ENCODE measurements at regions not wholly inside any gene's neighbourhood (a gene's known extent, or its start where the extent isn't known, plus 50 kb on each side); places are given as distances from the start of the nearest gene placed in this dataset.

DNA sequence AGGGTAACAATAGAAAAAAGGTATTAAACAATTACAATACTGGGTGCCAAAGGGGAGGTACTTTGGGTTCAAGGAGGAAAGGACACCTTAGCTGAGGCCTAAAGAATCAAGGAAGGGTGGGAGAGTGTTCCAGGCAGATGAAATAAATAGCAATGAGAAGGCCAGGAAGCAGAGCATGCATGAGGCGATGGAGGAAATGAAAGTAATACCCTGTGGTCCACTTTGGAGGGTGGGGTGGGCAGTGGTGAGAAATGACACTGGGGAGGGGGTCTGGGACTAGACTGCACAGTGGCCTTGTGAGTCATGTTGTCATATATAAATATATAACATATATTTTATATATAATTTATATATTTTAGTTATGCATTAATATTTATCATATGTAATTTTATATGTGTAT, 55.9 kb downstream of the BHLHE40 start:
- TF ChIP-seq CTCF (IDR thresholded peaks at IDR 0.05; ENCODE audit: borderline replicate concordance, control extremely low read depth, extremely low read depth, insufficient read depth, missing control alignments) = no peak
- in situ Hi-C loops (cut with MboI; ENCODE audit: low sequenced_read_pairs, unreplicated experiment) = no loop called here
- DNase-seq (ENCODE audit: low spot score) = no peak

- in situ Hi-C loops (cut with MboI; ENCODE audit: low sequenced_read_pairs, unreplicated experiment) = no loop called here
- TF ChIP-seq CTCF (IDR thresholded peaks at IDR 0.05; ENCODE audit: borderline replicate concordance, control extremely low read depth, extremely low read depth, insufficient read depth, missing control alignments) = no peak
- no peak for DNase-seq (ENCODE audit: low spot score)
These were observed 56.6 kb downstream of the BHLHE40 start for GRCh38 chr3:5035692-5036391.

DNA sequence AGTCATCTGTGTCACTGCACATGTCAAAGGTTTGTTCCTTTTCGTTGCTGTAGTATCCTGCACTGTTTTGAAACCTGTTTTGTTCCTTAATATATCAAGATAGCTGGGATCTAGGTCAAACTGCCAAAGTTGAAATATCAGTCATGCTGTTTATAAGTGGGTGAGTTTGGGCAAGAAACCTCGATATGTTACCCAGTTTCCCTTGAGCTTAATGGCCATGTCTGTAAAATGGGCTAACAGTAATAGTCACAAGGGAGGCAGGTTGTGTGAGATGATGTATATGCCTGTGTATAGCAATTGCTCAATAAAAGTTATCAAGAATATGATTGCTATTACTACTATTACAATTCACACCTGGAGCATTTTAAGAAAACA, 57.1 kb downstream of the BHLHE40 start:
- TF ChIP-seq CTCF (IDR thresholded peaks at IDR 0.05; ENCODE audit: borderline replicate concordance, control extremely low read depth, extremely low read depth, insufficient read depth, missing control alignments) = no peak
- no peak for DNase-seq (ENCODE audit: low spot score)
- in situ Hi-C loops (cut with MboI; ENCODE audit: low sequenced_read_pairs, unreplicated experiment) = no loop called here

GRCh38 chr3:5036858-5037257, 57.6 kb downstream of the BHLHE40 start:
- no peak for TF ChIP-seq CTCF (IDR thresholded peaks at IDR 0.05; ENCODE audit: borderline replicate concordance, control extremely low read depth, extremely low read depth, insufficient read depth, missing control alignments)
- DNase-seq (ENCODE audit: low spot score) = no peak
- in situ Hi-C loops (cut with MboI; ENCODE audit: low sequenced_read_pairs, unreplicated experiment) = no loop called here

DNA sequence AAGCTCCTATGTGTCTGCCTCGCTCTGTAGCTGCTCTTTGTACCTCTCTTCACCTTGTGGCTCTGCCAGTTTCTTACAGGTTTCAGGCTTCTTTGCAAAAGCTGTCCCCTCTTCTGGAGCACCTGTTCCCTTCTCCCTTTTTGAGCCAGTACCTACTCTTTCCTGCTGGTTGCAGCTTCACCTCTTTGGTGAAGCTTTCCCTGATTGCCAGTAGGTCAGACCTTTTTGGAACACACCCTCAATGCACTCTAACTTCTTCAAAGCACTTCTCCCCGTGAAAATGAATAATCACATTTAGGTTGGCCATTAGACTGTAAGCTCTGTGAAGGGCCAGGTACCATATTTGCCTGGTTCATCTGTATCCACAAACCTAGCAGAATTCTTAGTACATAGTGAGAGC, 60.3 kb downstream of the BHLHE40 start:
- in situ Hi-C loops (cut with MboI; ENCODE audit: low sequenced_read_pairs, unreplicated experiment) = no loop called here
- DNase-seq (ENCODE audit: low spot score) = no peak
- no peak for TF ChIP-seq CTCF (IDR thresholded peaks at IDR 0.05; ENCODE audit: borderline replicate concordance, control extremely low read depth, extremely low read depth, insufficient read depth, missing control alignments)

DNA sequence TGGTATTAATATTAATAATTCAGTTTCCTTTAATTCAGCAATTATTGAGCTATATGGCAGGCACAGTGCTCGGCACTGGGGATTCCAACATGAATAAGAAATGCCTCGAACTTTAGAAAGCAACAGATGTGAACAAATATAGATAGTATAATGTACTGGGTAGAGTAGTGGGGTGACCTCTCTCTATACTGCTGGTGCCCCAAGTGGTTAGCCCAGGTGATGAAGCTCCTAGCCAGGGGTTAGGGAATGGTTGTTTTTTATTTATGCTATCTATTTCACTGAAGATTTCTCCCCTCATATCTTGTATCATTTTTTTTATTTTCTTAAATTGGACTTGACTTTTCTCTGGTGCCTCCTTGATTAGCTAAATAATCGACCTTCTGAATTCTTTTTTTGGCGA, 62.1 kb downstream of the BHLHE40 start:
- no peak for DNase-seq (ENCODE audit: low spot score)
- TF ChIP-seq CTCF (IDR thresholded peaks at IDR 0.05; ENCODE audit: borderline replicate concordance, control extremely low read depth, extremely low read depth, insufficient read depth, missing control alignments) = no peak
- in situ Hi-C loops (cut with MboI; ENCODE audit: low sequenced_read_pairs, unreplicated experiment) = no loop called here
